ENCODE measurements at regions not wholly inside any gene's neighbourhood (a gene's known extent, or its start where the extent isn't known, plus 50 kb on each side); places are given as distances from the start of the nearest gene placed in this dataset.

DNA sequence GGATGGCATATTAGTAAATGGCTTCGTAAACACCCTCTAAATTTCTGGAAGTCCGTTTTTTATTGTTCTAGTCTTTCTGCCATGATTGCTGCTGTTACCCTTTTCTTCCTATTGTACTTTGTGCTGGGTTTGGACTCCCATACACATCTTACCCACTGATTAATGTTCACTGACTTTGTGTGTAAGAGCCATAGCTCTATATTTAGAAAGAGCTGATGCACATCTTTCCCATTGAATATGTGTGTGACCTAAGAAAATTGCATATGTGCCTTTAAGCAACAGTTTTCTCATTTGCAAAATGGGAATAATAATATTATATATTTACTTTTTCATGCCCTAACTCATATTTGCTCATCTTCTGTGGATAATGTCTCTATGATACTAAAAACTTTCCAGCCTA, 135.8 kb upstream of the DLX6 start:
- Histone ChIP-seq H3K9ac (no peak overlapping the region), H3K27ac (no peak overlapping the region), H4K20me1 (ENCODE audit: low read depth) (no peaks in the 10 kb centered on the region), H3K79me2 (ENCODE audit: low read depth) (no peaks in the 10 kb centered on the region), H2AFZ (replicated peaks) (no peak overlapping the region), H3K4me1 (no peaks in the 10 kb centered on the region), H3F3A (ENCODE audit: low read depth) (no peaks in the 10 kb centered on the region), H3K27me3 (no peaks in the 10 kb centered on the region), H3K9me3 (ENCODE audit: low read depth) (no peaks in the 10 kb centered on the region), H3K4me2 (no peak overlapping the region), H3K36me3 (no peaks in the 10 kb centered on the region), H3K4me3 (no peak overlapping the region)
- no peak for DNase-seq (ENCODE audit: low spot score)
- H3K4me3 Mint-ChIP-seq, result no peak overlapping the region
- TF ChIP-seq EZH2phosphoT487 (IDR thresholded peaks at IDR 0.05) (no peak), EZH2 (IDR thresholded peaks at IDR 0.05) (no peak)
- TF ChIP-seq, protein P1, sequence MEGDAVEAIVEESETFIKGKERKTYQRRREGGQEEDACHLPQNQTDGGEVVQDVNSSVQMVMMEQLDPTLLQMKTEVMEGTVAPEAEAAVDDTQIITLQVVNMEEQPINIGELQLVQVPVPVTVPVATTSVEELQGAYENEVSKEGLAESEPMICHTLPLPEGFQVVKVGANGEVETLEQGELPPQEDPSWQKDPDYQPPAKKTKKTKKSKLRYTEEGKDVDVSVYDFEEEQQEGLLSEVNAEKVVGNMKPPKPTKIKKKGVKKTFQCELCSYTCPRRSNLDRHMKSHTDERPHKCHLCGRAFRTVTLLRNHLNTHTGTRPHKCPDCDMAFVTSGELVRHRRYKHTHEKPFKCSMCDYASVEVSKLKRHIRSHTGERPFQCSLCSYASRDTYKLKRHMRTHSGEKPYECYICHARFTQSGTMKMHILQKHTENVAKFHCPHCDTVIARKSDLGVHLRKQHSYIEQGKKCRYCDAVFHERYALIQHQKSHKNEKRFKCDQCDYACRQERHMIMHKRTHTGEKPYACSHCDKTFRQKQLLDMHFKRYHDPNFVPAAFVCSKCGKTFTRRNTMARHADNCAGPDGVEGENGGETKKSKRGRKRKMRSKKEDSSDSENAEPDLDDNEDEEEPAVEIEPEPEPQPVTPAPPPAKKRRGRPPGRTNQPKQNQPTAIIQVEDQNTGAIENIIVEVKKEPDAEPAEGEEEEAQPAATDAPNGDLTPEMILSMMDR (IDR thresholded peaks at IDR 0.05), result no peak
- H3K36me3 Mint-ChIP-seq, result no peaks in the 10 kb centered on the region
- H3K27me3 Mint-ChIP-seq (ENCODE audit: insufficient read depth, low read depth), result no peaks in the 10 kb centered on the region
- no peak overlapping the region for H3K27ac Mint-ChIP-seq
- no peaks in the 10 kb centered on the region for H3K9me3 Mint-ChIP-seq
- no peaks in the 10 kb centered on the region for H3K4me1 Mint-ChIP-seq

DNA sequence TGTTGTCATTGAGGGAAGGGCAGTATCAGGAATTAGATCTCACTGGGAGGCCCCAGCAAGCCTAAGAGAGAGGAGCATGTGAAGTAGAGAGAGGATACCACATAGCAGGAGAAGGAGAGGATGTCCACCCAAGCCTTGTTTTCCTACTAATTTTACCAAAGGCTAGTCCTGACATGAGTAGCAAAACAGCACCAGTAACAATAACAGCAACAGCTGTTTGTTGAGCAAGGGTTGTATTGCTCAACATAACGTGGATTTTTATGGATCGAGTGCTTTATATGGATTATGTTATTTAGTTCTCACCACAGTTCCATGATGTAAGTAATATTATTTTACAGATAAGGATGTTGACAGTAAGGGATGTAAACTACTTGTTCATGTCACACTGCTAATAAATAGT, 135.2 kb upstream of the DLX6 start:
- H3K36me3 Mint-ChIP-seq, result no peaks in the 10 kb centered on the region
- Histone ChIP-seq H3F3A (ENCODE audit: low read depth) (no peaks in the 10 kb centered on the region), H2AFZ (replicated peaks) (no peak overlapping the region), H3K27ac (no peak overlapping the region), H3K4me2 (no peak overlapping the region), H3K4me3 (no peak overlapping the region), H3K9me3 (ENCODE audit: low read depth) (no peaks in the 10 kb centered on the region), H3K27me3 (no peaks in the 10 kb centered on the region), H3K9ac (no peak overlapping the region), H3K79me2 (ENCODE audit: low read depth) (no peaks in the 10 kb centered on the region), H3K36me3 (no peaks in the 10 kb centered on the region), H4K20me1 (ENCODE audit: low read depth) (no peaks in the 10 kb centered on the region), H3K4me1 (no peaks in the 10 kb centered on the region)
- H3K4me1 Mint-ChIP-seq, result no peaks in the 10 kb centered on the region
- H3K9me3 Mint-ChIP-seq, result no peaks in the 10 kb centered on the region
- no peak overlapping the region for H3K27ac Mint-ChIP-seq
- H3K27me3 Mint-ChIP-seq (ENCODE audit: insufficient read depth, low read depth), result no peaks in the 10 kb centered on the region
- no peak for DNase-seq (ENCODE audit: low spot score)
- TF ChIP-seq, protein P1 (IDR thresholded peaks at IDR 0.05), result no peak
- TF ChIP-seq EZH2 (IDR thresholded peaks at IDR 0.05) (no peak), EZH2phosphoT487 (IDR thresholded peaks at IDR 0.05) (no peak)
- H3K4me3 Mint-ChIP-seq, result no peak overlapping the region

DNA sequence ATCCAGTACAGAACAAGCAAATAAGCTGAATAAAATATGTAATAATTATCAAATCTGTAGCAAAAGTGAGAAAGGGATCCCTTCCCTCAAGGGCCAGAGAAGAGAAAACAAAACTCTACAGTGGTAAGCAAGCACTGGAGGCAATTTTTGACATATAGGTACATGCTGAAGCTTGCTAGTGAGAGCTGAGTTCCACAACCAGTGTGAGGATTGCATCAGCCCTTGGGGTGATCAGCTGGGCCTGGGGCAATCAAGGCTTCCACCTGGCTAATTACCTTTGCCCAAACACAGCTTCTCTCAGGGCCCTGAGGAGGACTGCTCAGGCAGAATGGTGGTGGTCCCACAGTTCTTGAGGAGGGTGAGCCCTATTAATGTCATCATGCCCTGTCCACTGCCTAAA, 134.4 kb upstream of the DLX6 start:
- Histone ChIP-seq H3K9me3 (ENCODE audit: low read depth) (no peaks in the 10 kb centered on the region), H3K9ac (no peak overlapping the region), H3K4me2 (no peak overlapping the region), H3K27me3 (no peaks in the 10 kb centered on the region), H2AFZ (replicated peaks) (no peak overlapping the region), H4K20me1 (ENCODE audit: low read depth) (no peaks in the 10 kb centered on the region), H3K4me1 (no peaks in the 10 kb centered on the region), H3K36me3 (no peaks in the 10 kb centered on the region), H3K27ac (no peak overlapping the region), H3K4me3 (no peak overlapping the region), H3F3A (ENCODE audit: low read depth) (no peaks in the 10 kb centered on the region), H3K79me2 (ENCODE audit: low read depth) (no peaks in the 10 kb centered on the region)
- Mint-ChIP-seq H3K4me1 (no peaks in the 10 kb centered on the region), H3K36me3 (no peaks in the 10 kb centered on the region), H3K27ac (no peak overlapping the region), H3K27me3 (ENCODE audit: insufficient read depth, low read depth) (no peaks in the 10 kb centered on the region), H3K9me3 (no peaks in the 10 kb centered on the region), H3K4me3 (no peak overlapping the region)
- DNase-seq (ENCODE audit: low spot score), result no peak
- TF ChIP-seq, protein P1 (IDR thresholded peaks at IDR 0.05), result no peak
- TF ChIP-seq EZH2phosphoT487 (IDR thresholded peaks at IDR 0.05) (no peak), EZH2 (IDR thresholded peaks at IDR 0.05) (no peak)

DNA sequence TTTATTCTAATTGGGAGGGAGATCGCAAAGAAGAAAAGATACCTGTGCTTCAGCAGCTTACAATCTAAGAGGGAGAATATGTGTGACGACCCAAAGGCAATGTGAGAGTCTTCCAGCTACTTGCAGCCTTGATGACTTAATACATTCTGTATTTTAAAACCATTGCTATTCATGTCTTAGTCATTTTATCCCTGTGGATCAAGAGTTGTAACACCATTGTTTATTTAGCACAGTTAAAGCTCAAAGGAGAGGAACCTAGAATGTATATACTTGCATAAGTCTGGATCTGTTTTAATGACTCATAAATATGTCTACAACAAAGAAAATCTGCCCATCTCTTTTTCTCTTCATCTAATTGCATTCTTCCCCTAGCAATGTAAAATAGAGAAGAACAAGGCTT, 117.9 kb upstream of the DLX6 start:
- H3K9me3 ChIP-seq (ENCODE audit: low read depth), result no peaks in the 10 kb centered on the region

More for the DNA sequence above, 117.9 kb upstream of the DLX6 start:
- H3F3A ChIP-seq (ENCODE audit: low read depth), result no peaks in the 10 kb centered on the region
- no peak overlapping the region for H2AFZ ChIP-seq (replicated peaks)
- no peaks in the 10 kb centered on the region for H3K4me1 Mint-ChIP-seq
- H3K9ac ChIP-seq, result no peak overlapping the region
- no peaks in the 10 kb centered on the region for H4K20me1 ChIP-seq (ENCODE audit: low read depth)
- no peak for DNase-seq (ENCODE audit: low spot score)
- no peaks in the 10 kb centered on the region for H3K36me3 ChIP-seq
- H3K27me3 Mint-ChIP-seq (ENCODE audit: insufficient read depth, low read depth), result no peaks in the 10 kb centered on the region
- TF ChIP-seq, protein P1 (IDR thresholded peaks at IDR 0.05), result no peak
- TF ChIP-seq EZH2phosphoT487 (IDR thresholded peaks at IDR 0.05), result no peak
- TF ChIP-seq EZH2 (IDR thresholded peaks at IDR 0.05), result no peak
- H3K4me2 ChIP-seq, result no peak overlapping the region
- no peaks in the 10 kb centered on the region for H3K9me3 Mint-ChIP-seq
- H3K27ac Mint-ChIP-seq, result no peak overlapping the region
- H3K4me3 Mint-ChIP-seq, result no peak overlapping the region
- no peaks in the 10 kb centered on the region for H3K4me1 ChIP-seq
- no peaks in the 10 kb centered on the region for H3K27me3 ChIP-seq
- no peak overlapping the region for H3K27ac ChIP-seq
- H3K36me3 Mint-ChIP-seq, result no peaks in the 10 kb centered on the region
- H3K79me2 ChIP-seq (ENCODE audit: low read depth), result no peaks in the 10 kb centered on the region
- no peak overlapping the region for H3K4me3 ChIP-seq
